Gastrocnemius medialis (tissue), 4 donors: ENCODE measurements at regions not wholly inside any gene's neighbourhood (a gene's known extent, or its start where the extent isn't known, plus 50 kb on each side); places are given as distances from the start of the nearest gene placed in this dataset.

Experiments
- ATAC-seq, 2 donors: fragments of 150-250 bp; one replicate each; pipeline ENCODE4 v1.9.1; 2016
- DNase-seq, 2 donors: peaks; one replicate each; pipeline ENCODE4 v3.0.0-alpha.2; 2019
- H3K27ac ChIP-seq, 4 donors: fragments of 200-600 bp; sonication (generic); 1 replicate in 1 of 4; 2 replicates in 3 of 4; pipeline ENCODE4 v1.5.1; 2016 to 2018; ENCODE audit warnings: mild to moderate bottlenecking in 2 of 4, moderate library complexity in 1 of 4
- H3K27me3 ChIP-seq, 3 donors: fragments of 200-600 bp; sonication (generic) in 2 of 3; 1 replicate in 1 of 3; 2 replicates in 2 of 3; pipeline versions ENCODE4 v1.5.1 to v1.6.0; 2016 to 2019; ENCODE audit warnings: mild to moderate bottlenecking in 1 of 3, moderate library complexity in 1 of 3
- H3K36me3 ChIP-seq, 2 donors: fragments of 200-600 bp; sonication (generic) in 1 of 2; one replicate each; pipeline ENCODE4 v1.5.1; 2017 to 2018
- H3K4me1 ChIP-seq, 2 donors: fragments of 200-600 bp; sonication (generic) in 1 of 2; one replicate each; pipeline ENCODE4 v1.5.1; 2016 to 2017; ENCODE audit warnings: mild to moderate bottlenecking in 2 of 2
- H3K4me3 ChIP-seq, 4 donors: fragments of 200-600 bp; sonication (generic) in 3 of 4; 1 replicate in 1 of 4; 2 replicates in 3 of 4; pipeline ENCODE4 v1.5.1; 2016 to 2019; ENCODE audit warnings: mild to moderate bottlenecking in 2 of 4
- H3K9me3 ChIP-seq, 3 donors: fragments of 200-600 bp; sonication (generic) in 2 of 3; 1 replicate in 1 of 3; 2 replicates in 2 of 3; pipeline ENCODE4 v1.5.1; 2016 to 2019
- CTCF ChIP-seq, 5 experiments: fragments of 450-650 bp in 3 of 5; fragments of 200-600 bp in 2 of 5; sonication (generic) in 2 of 5; IDR thresholded peaks in 4 of 5; conservative IDR thresholded peaks in 1 of 5; 1 replicate in 4 of 5; 2 replicates in 1 of 5; pipeline ENCODE4 v1.5.1; 2016 to 2019; ENCODE audit warnings: antibody characterized with exemption in 5 of 5, mild to moderate bottlenecking in 3 of 5, moderate library complexity in 3 of 5
- POLR2A ChIP-seq, 2 donors: fragments of 450-650 bp; IDR thresholded peaks; one replicate each; pipeline ENCODE4 v1.6.1; 2017; ENCODE audit warnings: antibody characterized with exemption in 2 of 2, mild to moderate bottlenecking in 2 of 2, moderate library complexity in 2 of 2
- in situ Hi-C, 4 donors: fragments of 200-750 bp; cut with MboI; loops; one replicate each; pipeline versions ENCODE4 v1.15.0 to v1.8.0; 2017; ENCODE audit warnings: low sequenced_read_pairs in 4 of 4
- intact Hi-C: fragments of 100-400 bp; cut with DNase I; formaldehyde crosslinking; loops from one replicate; pipeline ENCODE4 v1.15.1; 2023; ENCODE audit warnings: low total_unique reads

GRCh38 chr5:74408150-74409043 is 232.1 kb downstream of the ENC1 start:
- H3K4me3 ChIP-seq = no peak overlapping the region
- H3K27me3 ChIP-seq = no peaks in the 10 kb centered on the region
- peaks cover 52 to 65% of the 10 kb centered on the region in 2 donors for H3K4me1 ChIP-seq
- H3K9me3 ChIP-seq = no peaks in the 10 kb centered on the region
- ATAC-seq = no peak
- peak overlapping the region in 2 of 4 donors; percentile 22 to 65 for H3K27ac ChIP-seq
- in situ Hi-C loops = loop anchor here in 2 of 4 donors (5.0 to 25.0 kb wide), 2 partner anchors 229 to 239 kb away; partner anchors contain the start of gene ENC1 (in 1 of the 2)
- H3K36me3 ChIP-seq = no peaks in the 10 kb centered on the region
- TF ChIP-seq CTCF (IDR thresholded peaks at IDR 0.05 in 4 of 5, conservative IDR thresholded peaks at IDR 0.05 in 1 of 5) = no peak
- no peak for TF ChIP-seq POLR2A (IDR thresholded peaks at IDR 0.05)
- intact Hi-C loops = loop anchor here (5.0 to 10.0 kb wide), 2 partner anchors 116 to 504 kb away; no protein-coding TSS in a partner anchor
- DNase-seq = no peak

GRCh38 chr5:74407701-74408100 is 232.8 kb downstream of the ENC1 start:
- TF ChIP-seq POLR2A (IDR thresholded peaks at IDR 0.05) (no peak), CTCF (IDR thresholded peaks at IDR 0.05 in 4 of 5, conservative IDR thresholded peaks at IDR 0.05 in 1 of 5) (no peak)
- no peaks in the 10 kb centered on the region for H3K9me3 ChIP-seq
- peaks cover 57 to 67% of the 10 kb centered on the region in 2 donors for H3K4me1 ChIP-seq
- intact Hi-C loops (loop anchor here (5.0 to 10.0 kb wide), 2 partner anchors 115 to 503 kb away; no protein-coding TSS in a partner anchor), in situ Hi-C loops (loop anchor here in 2 of 4 donors (5.0 to 25.0 kb wide), 2 partner anchors 230 to 240 kb away; partner anchors contain the start of gene ENC1 (in 1 of the 2))
- H3K4me3 ChIP-seq = no peak overlapping the region
- H3K27ac ChIP-seq = no peak overlapping the region
- no peaks in the 10 kb centered on the region for H3K36me3 ChIP-seq
- ATAC-seq (no peak), DNase-seq (no peak)
- no peaks in the 10 kb centered on the region for H3K27me3 ChIP-seq

GRCh38 chr5:74406844-74407243 is 233.7 kb downstream of the ENC1 start:
- in situ Hi-C loops = loop anchor here in 2 of 4 donors (5.0 to 25.0 kb wide), 2 partner anchors 230 to 240 kb away; partner anchors contain the start of gene ENC1 (in 1 of the 2)

GRCh38 chr5:74405593-74405992 is 234.9 kb downstream of the ENC1 start:
- Histone ChIP-seq H3K36me3 (no peaks in the 10 kb centered on the region), H3K9me3 (no peaks in the 10 kb centered on the region), H3K4me3 (no peak overlapping the region), H3K27ac (peak overlapping the region; percentile 50 to 59 (median 54)), H3K27me3 (no peaks in the 10 kb centered on the region), H3K4me1 (peaks cover 56 to 65% of the 10 kb centered on the region in 2 donors)
- DNase-seq (no peak), ATAC-seq (no peak)
- intact Hi-C loops = loop anchor here (1.0 to 10.0 kb wide), 4 partner anchors 27 to 501 kb away; partner anchors contain the start of gene ENC1
- in situ Hi-C loops = loop anchor here in 2 of 4 donors (5.0 to 25.0 kb wide), 2 partner anchors 232 to 242 kb away; partner anchors contain the start of gene ENC1 (in 1 of the 2)
- TF ChIP-seq POLR2A (IDR thresholded peaks at IDR 0.05) = no peak
- no peak for TF ChIP-seq CTCF (IDR thresholded peaks at IDR 0.05 in 4 of 5, conservative IDR thresholded peaks at IDR 0.05 in 1 of 5)

More at GRCh38 chr5:74406844-74407243, 233.7 kb downstream of the ENC1 start:
- TF ChIP-seq POLR2A (IDR thresholded peaks at IDR 0.05) = no peak
- no peak for TF ChIP-seq CTCF (IDR thresholded peaks at IDR 0.05 in 4 of 5, conservative IDR thresholded peaks at IDR 0.05 in 1 of 5)
- ATAC-seq = no peak
- Histone ChIP-seq H3K36me3 (no peaks in the 10 kb centered on the region), H3K27me3 (no peaks in the 10 kb centered on the region), H3K9me3 (no peaks in the 10 kb centered on the region), H3K27ac (peak overlapping the region in 1 of 4 donors; percentile 22), H3K4me3 (no peak overlapping the region), H3K4me1 (peaks cover 57 to 66% of the 10 kb centered on the region in 2 donors)
- intact Hi-C loops = loop anchor here (5.0 to 10.0 kb wide), 2 partner anchors 115 to 502 kb away; no protein-coding TSS in a partner anchor
- DNase-seq = no peak
